ENCODE measurements at regions not wholly inside any gene's neighbourhood (a gene's known extent, or its start where the extent isn't known, plus 50 kb on each side); places are given as distances from the start of the nearest gene placed in this dataset.

- DNase-seq, result no peak
- intact Hi-C loops (cut with DNase I), result no loop called here
Observed at GRCh38 chr6:4598384-4598995, 177.7 kb upstream of the CDYL start.

GRCh38 chr6:4593951-4594350, 182.3 kb upstream of the CDYL start:
- no peak for DNase-seq
- intact Hi-C loops (cut with DNase I), result no loop called here

GRCh38 chr6:4592026-4592425, 184.2 kb upstream of the CDYL start:
- no peak for DNase-seq
- intact Hi-C loops (cut with DNase I), result no loop called here

GRCh38 chr6:4591218-4591617, 185.0 kb upstream of the CDYL start:
- DNase-seq, result peak in 1 of 10 donors; percentile 29
- intact Hi-C loops (cut with DNase I), result no loop called here

GRCh38 chr6:4589295-4589694, 186.9 kb upstream of the CDYL start:
- no peak for DNase-seq
- intact Hi-C loops (cut with DNase I), result no loop called here

GRCh38 chr6:4588581-4588980, 187.6 kb upstream of the CDYL start:
- DNase-seq, result no peak
- intact Hi-C loops (cut with DNase I), result no loop called here

GRCh38 chr6:4588163-4588562, 188.0 kb upstream of the CDYL start:
- no peak for DNase-seq
- intact Hi-C loops (cut with DNase I), result no loop called here

- no peak for DNase-seq
- intact Hi-C loops (cut with DNase I), result no loop called here
Observed at GRCh38 chr6:4587171-4587570, 189.0 kb upstream of the CDYL start.

GRCh38 chr6:4586469-4586859, 189.7 kb upstream of the CDYL start:
- intact Hi-C loops (cut with DNase I), result no loop called here
- DNase-seq, result no peak

- DNase-seq, result no peak
- intact Hi-C loops (cut with DNase I), result no loop called here
Observed at GRCh38 chr6:4585682-4586468, 190.3 kb upstream of the CDYL start.

- no peak for DNase-seq
- intact Hi-C loops (cut with DNase I), result no loop called here
Observed at GRCh38 chr6:4584801-4585200, 191.4 kb upstream of the CDYL start.

GRCh38 chr6:4582506-4583417, 193.4 kb upstream of the CDYL start:
- no peak for DNase-seq
- intact Hi-C loops (cut with DNase I), result no loop called here

- DNase-seq, result no peak
- intact Hi-C loops (cut with DNase I), result no loop called here
Observed at GRCh38 chr6:4581468-4582385, 194.5 kb upstream of the CDYL start.

GRCh38 chr6:4580361-4580760, 195.8 kb upstream of the CDYL start:
- intact Hi-C loops (cut with DNase I), result no loop called here
- no peak for DNase-seq

GRCh38 chr6:4577406-4577805, 198.8 kb upstream of the CDYL start:
- no peak for DNase-seq
- intact Hi-C loops (cut with DNase I), result no loop called here

GRCh38 chr6:4575714-4576113, 200.5 kb upstream of the CDYL start:
- no peak for DNase-seq
- intact Hi-C loops (cut with DNase I), result no loop called here

GRCh38 chr6:4574007-4574406, 202.2 kb upstream of the CDYL start:
- intact Hi-C loops (cut with DNase I), result no loop called here
- no peak for DNase-seq

- DNase-seq, result no peak
- intact Hi-C loops (cut with DNase I), result no loop called here
Observed at GRCh38 chr6:4571011-4571410, 205.2 kb upstream of the CDYL start.

- intact Hi-C loops (cut with DNase I), result no loop called here
- DNase-seq, result no peak
Observed at GRCh38 chr6:4568138-4568537, 208.1 kb upstream of the CDYL start.

- no peak for DNase-seq
- intact Hi-C loops (cut with DNase I), result no loop called here
Observed at GRCh38 chr6:4567141-4567540, 209.1 kb upstream of the CDYL start.
